ENCODE measurements at regions not wholly inside any gene's neighbourhood (a gene's known extent, or its start where the extent isn't known, plus 50 kb on each side); places are given as distances from the start of the nearest gene placed in this dataset.

- Mint-ChIP-seq H3K27ac (peak overlapping the region in 1 of 10 donors; percentile 4), H3K27me3 (no peaks in the 10 kb centered on the region), H3K9me3 (peaks cover 0 to 27% (median 8%) of the 10 kb centered on the region in 9 donors), H3K4me3 (no peak overlapping the region), H3K4me1 (peaks cover 4 to 12% (median 7%) of the 10 kb centered on the region in 4 donors), H3K36me3 (peaks cover 0 to 14% (median 5%) of the 10 kb centered on the region in 3 donors)
- ATAC-seq = no peak
- DNase-seq = no peak
- POLR2A ChIA-PET = no interaction called here
Measured at GRCh38 chr3:30302027-30302426, 304.4 kb upstream of the TGFBR2 start.

GRCh38 chr3:30303770-30304169, 302.6 kb upstream of the TGFBR2 start:
- Mint-ChIP-seq H3K4me3 (no peak overlapping the region), H3K27me3 (no peaks in the 10 kb centered on the region), H3K4me1 (peaks cover 4 to 16% (median 7%) of the 10 kb centered on the region in 4 donors), H3K36me3 (peaks cover 0 to 14% (median 5%) of the 10 kb centered on the region in 3 donors), H3K9me3 (peaks cover 0 to 27% (median 8%) of the 10 kb centered on the region in 9 donors), H3K27ac (no peak overlapping the region)
- ATAC-seq = no peak
- DNase-seq = no peak
- POLR2A ChIA-PET = no interaction called here

- ATAC-seq = no peak
- H3K27me3 Mint-ChIP-seq = no peaks in the 10 kb centered on the region
Measured at GRCh38 chr3:30305021-30305420, 301.4 kb upstream of the TGFBR2 start.

GRCh38 chr3:30306896-30307295, 299.5 kb upstream of the TGFBR2 start:
- Mint-ChIP-seq H3K4me3 (no peak overlapping the region), H3K4me1 (peaks cover 0 to 10% (median 4%) of the 10 kb centered on the region in 4 donors), H3K36me3 (peaks cover 0 to 14% (median 3%) of the 10 kb centered on the region in 3 donors), H3K27ac (peak overlapping the region in 1 of 10 donors; percentile 0), H3K27me3 (no peaks in the 10 kb centered on the region), H3K9me3 (peaks cover 0 to 27% (median 8%) of the 10 kb centered on the region in 9 donors)
- no peak for DNase-seq
- no peak for ATAC-seq
- POLR2A ChIA-PET = no interaction called here

More at GRCh38 chr3:30305021-30305420, 301.4 kb upstream of the TGFBR2 start:
- no peak for DNase-seq
- H3K27ac Mint-ChIP-seq = no peak overlapping the region
- H3K9me3 Mint-ChIP-seq = peaks cover 0 to 27% (median 8%) of the 10 kb centered on the region in 9 donors
- H3K36me3 Mint-ChIP-seq = peaks cover 0 to 14% (median 3%) of the 10 kb centered on the region in 3 donors
- peaks cover under 1 to 12% (median 3%) of the 10 kb centered on the region in 4 donors for H3K4me1 Mint-ChIP-seq
- no peak overlapping the region for H3K4me3 Mint-ChIP-seq
- POLR2A ChIA-PET = no interaction called here

DNA sequence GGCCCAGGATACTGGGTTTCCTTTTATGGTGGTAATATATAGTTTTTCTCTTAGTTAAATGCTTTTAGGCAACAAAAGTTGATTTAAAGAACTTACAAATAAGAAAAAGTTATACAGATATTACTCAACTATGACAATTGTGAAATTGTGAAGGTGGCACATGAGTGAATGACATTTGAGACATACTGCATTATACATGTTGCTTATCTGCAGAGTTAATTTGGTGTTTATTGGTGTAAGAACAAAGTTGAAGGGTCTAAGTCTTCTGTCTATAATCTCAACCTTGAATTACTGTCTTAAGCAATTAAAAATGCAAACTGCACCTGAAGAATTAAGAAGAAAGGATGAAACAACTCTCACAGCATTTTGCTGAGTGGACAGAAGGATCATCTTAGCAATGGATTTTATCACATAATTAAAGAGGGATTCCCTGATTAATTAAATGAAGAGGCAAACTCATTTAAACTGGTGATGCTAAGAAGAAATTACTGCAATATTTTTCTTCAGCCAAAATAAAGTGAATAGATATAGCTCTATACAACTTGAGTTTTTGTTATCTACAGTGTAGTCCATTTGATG, 298.9 kb upstream of the TGFBR2 start:
- peaks cover 0 to 27% (median 8%) of the 10 kb centered on the region in 9 donors for H3K9me3 Mint-ChIP-seq
- H3K27me3 Mint-ChIP-seq = no peaks in the 10 kb centered on the region
- no peak for DNase-seq
- H3K4me1 Mint-ChIP-seq = peaks cover 0 to 11% (median 5%) of the 10 kb centered on the region in 4 donors
- no peak overlapping the region for H3K27ac Mint-ChIP-seq
- no peak for ATAC-seq
- POLR2A ChIA-PET = no interaction called here
- H3K36me3 Mint-ChIP-seq = peaks cover 0 to 14% (median 3%) of the 10 kb centered on the region in 3 donors
- no peak overlapping the region for H3K4me3 Mint-ChIP-seq

GRCh38 chr3:30308131-30308530, 298.3 kb upstream of the TGFBR2 start:
- peaks cover 0 to 11% (median 5%) of the 10 kb centered on the region in 4 donors for H3K4me1 Mint-ChIP-seq
- peaks cover 0 to 14% (median 3%) of the 10 kb centered on the region in 3 donors for H3K36me3 Mint-ChIP-seq
- H3K27ac Mint-ChIP-seq = no peak overlapping the region
- ATAC-seq (no peak), DNase-seq (no peak)
- H3K27me3 Mint-ChIP-seq = no peaks in the 10 kb centered on the region
- H3K9me3 Mint-ChIP-seq = peaks cover 0 to 27% (median 8%) of the 10 kb centered on the region in 9 donors
- POLR2A ChIA-PET = no interaction called here
- H3K4me3 Mint-ChIP-seq = no peak overlapping the region

DNA sequence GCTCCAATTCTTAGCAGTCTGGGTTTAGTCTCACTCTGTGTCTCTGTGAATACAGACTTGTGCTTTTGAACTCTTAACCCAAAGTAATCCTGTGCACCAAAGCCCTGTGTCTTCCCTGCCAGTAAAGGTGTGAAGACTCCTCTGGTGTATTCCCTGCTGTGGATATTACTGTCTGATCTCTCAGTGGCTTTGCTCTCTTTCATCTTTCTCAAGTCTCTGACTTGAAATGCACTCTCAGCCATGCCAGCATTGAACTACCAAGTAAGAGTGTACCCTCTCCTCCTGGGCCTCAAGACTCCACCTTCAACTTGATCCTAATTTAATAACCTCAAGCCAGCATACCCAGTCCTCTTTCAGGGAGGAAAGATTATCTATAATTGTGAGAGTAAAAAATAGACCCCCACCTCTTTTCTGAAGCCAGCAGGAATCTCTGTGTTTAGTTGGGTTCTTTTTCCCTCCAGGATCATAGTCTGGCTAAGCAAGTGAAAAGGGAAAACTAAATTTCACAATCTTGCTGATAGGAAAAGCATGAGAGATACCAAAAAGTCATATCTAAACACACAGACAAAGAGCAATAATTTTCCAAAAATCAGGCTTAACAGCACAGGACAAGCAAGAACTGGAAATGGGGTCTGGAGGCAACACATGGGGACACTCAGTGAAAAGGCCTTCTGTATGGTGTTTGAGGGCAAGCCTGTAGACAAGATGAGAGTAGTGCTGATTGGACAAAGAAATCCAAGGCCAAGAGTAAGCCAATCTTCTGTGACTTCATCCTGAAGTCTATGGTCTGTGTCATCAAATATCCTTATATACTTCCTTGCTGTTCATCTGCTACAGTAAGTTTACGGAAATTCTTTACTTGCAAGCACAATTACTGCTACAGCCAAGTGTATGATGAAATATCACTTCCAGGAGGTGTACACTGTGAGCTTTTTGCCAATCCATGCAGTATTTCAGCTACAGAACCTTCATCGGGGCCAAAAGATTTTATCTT, 296.1 kb upstream of the TGFBR2 start:
- H3K27ac Mint-ChIP-seq = peak overlapping the region in 1 of 10 donors; percentile 22
- DNase-seq (no peak), ATAC-seq (no peak)
- no peaks in the 10 kb centered on the region for H3K27me3 Mint-ChIP-seq
- no peak overlapping the region for H3K4me3 Mint-ChIP-seq
- H3K36me3 Mint-ChIP-seq = peaks cover 0 to 9% (median 5%) of the 10 kb centered on the region in 3 donors
- POLR2A ChIA-PET = no interaction called here
- peaks cover 0 to 14% (median 6%) of the 10 kb centered on the region in 4 donors for H3K4me1 Mint-ChIP-seq
- H3K9me3 Mint-ChIP-seq = peaks cover 0 to 16% (median 4%) of the 10 kb centered on the region in 9 donors

DNA sequence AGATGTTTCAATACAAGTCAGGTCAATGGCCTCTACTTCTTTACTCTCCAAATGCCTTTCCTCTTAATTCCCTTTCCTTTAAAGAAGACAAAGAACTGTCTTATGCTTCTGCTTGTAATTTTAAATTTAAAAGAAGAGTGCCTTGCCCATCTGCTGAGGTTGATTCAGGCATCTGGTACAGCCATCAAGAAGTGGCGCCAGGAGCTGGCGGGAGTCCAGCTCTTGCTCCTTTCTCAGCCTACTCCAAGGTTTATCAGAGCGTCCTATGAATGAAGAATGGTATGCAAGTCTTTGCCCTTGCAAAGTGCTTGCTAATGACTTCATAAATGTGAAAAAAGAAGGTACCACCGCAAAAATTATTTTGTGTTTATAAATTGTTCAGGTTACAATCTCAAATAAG, 294.6 kb upstream of the TGFBR2 start:
- POLR2A ChIA-PET = no interaction called here
- Mint-ChIP-seq H3K4me1 (peaks cover 0 to 24% (median 10%) of the 10 kb centered on the region in 4 donors), H3K27ac (no peak overlapping the region), H3K27me3 (no peaks in the 10 kb centered on the region), H3K4me3 (no peak overlapping the region), H3K9me3 (peaks cover 0 to 3% (median 0%) of the 10 kb centered on the region in 9 donors), H3K36me3 (peaks cover 0 to 2% (median 1%) of the 10 kb centered on the region in 3 donors)
- no peak for ATAC-seq
- no peak for DNase-seq

DNA sequence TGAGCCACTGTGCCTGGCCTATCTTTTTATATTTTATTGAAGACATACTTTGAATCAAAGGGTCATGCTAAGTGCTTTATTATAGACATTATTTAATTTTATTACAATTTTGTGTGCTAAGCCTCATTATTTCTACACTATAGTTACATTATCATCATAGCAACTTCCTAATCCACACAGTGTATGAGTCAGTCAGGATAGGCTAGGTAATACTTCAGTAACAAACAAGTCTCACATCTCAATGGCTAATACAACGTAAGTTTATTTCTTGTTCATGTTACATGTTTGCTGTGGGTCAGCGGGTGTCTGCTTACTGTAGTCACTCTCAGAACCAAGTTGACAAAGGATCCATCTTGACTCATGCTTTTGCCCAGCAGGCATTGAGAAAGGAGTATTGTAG, 292.6 kb upstream of the TGFBR2 start:
- no peak overlapping the region for H3K4me3 Mint-ChIP-seq

GRCh38 chr3:30314757-30315325, 291.6 kb upstream of the TGFBR2 start:
- POLR2A ChIA-PET = interaction anchor here (0.7 kb wide), 1 partner anchor 294 kb away, joined by 3 read pairs; no protein-coding TSS in a partner anchor
- no peak for DNase-seq
- Mint-ChIP-seq H3K9me3 (no peaks in the 10 kb centered on the region), H3K4me3 (no peak overlapping the region), H3K36me3 (peaks cover 0 to 2% (median 0%) of the 10 kb centered on the region in 3 donors), H3K27ac (peak overlapping the region in 2 of 10 donors; percentile 2 to 65), H3K27me3 (no peaks in the 10 kb centered on the region), H3K4me1 (peaks cover 7 to 24% (median 16%) of the 10 kb centered on the region in 4 donors)
- ATAC-seq = no peak

More for the DNA sequence above, 292.6 kb upstream of the TGFBR2 start:
- H3K27me3 Mint-ChIP-seq = no peaks in the 10 kb centered on the region
- H3K4me1 Mint-ChIP-seq = peaks cover 2 to 20% (median 12%) of the 10 kb centered on the region in 4 donors
- POLR2A ChIA-PET = no interaction called here
- peaks cover 0 to 2% (median 0%) of the 10 kb centered on the region in 3 donors for H3K36me3 Mint-ChIP-seq
- peak overlapping the region in 1 of 10 donors; percentile 2 for H3K27ac Mint-ChIP-seq
- ATAC-seq = no peak
- no peaks in the 10 kb centered on the region for H3K9me3 Mint-ChIP-seq
- no peak for DNase-seq

GRCh38 chr3:30315447-30315846, 291.0 kb upstream of the TGFBR2 start:
- H3K27me3 Mint-ChIP-seq = no peaks in the 10 kb centered on the region
- ATAC-seq (no peak), DNase-seq (no peak)
- peaks cover 0 to 2% (median 0%) of the 10 kb centered on the region in 3 donors for H3K36me3 Mint-ChIP-seq
- peaks cover 11 to 30% (median 18%) of the 10 kb centered on the region in 4 donors for H3K4me1 Mint-ChIP-seq
- no peaks in the 10 kb centered on the region for H3K9me3 Mint-ChIP-seq
- no peak overlapping the region for H3K4me3 Mint-ChIP-seq
- H3K27ac Mint-ChIP-seq = peak overlapping the region in 2 of 10 donors; percentile 2 to 65
- POLR2A ChIA-PET = interaction anchor here (0.7 kb wide), 1 partner anchor 293 kb away, joined by 3 read pairs; no protein-coding TSS in a partner anchor

DNA sequence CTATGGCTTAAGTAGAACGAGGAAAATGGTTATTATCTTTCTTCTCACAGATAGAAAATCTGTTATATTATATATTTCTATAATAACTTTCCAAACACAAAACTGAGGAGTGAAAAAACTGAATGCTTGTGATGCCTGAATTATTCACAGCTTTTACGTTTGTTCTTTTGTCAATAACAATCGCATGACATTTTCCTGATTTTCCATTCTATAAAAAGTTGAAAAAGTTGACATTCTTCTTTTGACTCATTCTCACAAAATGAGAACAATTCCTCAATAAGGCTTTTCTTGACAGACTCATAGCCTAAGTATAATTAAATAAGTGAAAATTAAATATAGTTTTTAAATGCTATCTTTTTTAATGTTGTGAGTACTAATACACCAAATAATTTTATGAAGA, 288.8 kb upstream of the TGFBR2 start:
- Mint-ChIP-seq H3K36me3 (peaks cover 0 to 13% (median 0%) of the 10 kb centered on the region in 3 donors), H3K9me3 (peaks cover 0 to 8% (median 0%) of the 10 kb centered on the region in 9 donors), H3K4me1 (peaks cover 11 to 33% (median 26%) of the 10 kb centered on the region in 4 donors), H3K27ac (no peak overlapping the region), H3K27me3 (no peaks in the 10 kb centered on the region), H3K4me3 (no peak overlapping the region)
- POLR2A ChIA-PET = interaction anchor here (1.1 to 1.2 kb wide), 2 partner anchors 289 to 338 kb away, joined by 3 to 4 read pairs; partner anchors contain the start of gene TGFBR2
- ATAC-seq (no peak), DNase-seq (no peak)
